SKM-1 treated with dmso at 0.1 percent for 144 hours (cell line): ENCODE measurements at regions not wholly inside any gene's neighbourhood (a gene's known extent, or its start where the extent isn't known, plus 50 kb on each side); places are given as distances from the start of the nearest gene placed in this dataset.
"Not testable (repeated sequence)": the region's sequence is repeated elsewhere in the genome, so short reads cannot be mapped to it uniquely, and the experiment has no call there.

Experiments
- DNase-seq: peaks from one replicate; lab custom pipeline; 2025; ENCODE audit not compliant: unreplicated experiment; lab: John Stamatoyannopoulos, UW

DNA sequence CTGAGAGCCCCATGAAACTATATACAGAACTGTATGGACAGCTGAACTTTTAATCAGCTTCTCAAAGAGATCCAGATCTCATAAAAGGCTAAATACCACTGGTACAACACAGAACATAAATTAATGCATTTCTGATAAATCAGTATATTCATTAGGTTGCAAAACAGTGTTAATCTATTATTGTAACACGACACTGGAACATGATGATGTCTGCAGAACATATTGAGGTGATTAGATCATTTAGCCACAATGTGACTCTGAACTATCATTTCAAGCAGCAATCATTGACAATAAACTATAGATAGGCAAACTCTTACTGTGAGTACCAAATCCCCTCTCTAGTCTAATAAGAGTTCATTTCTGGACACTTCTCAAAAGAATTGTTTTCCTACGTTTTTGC lies 50.3 kb downstream of the GASK1B start:
- no peak for DNase-seq

DNA sequence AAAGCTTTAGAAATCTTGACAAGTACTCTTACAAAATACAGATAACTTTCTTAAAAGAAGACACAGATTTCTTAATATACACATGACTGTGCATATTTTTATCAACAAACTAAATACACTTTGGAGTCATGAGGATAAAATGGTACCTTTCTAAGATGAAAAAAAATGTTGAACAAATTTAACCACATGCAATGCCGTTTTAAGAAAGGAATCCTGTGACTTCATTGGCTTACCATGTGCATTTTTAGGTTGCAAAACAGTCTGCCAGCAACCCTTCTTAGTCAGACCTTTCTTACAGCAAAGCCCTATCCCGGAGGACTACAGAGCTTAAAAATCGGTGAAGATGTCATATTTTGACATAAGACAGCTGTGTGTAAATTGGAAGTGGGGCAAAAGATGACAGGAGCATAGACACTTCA lies 51.7 kb downstream of the GASK1B start:
- DNase-seq, result no peak

DNA sequence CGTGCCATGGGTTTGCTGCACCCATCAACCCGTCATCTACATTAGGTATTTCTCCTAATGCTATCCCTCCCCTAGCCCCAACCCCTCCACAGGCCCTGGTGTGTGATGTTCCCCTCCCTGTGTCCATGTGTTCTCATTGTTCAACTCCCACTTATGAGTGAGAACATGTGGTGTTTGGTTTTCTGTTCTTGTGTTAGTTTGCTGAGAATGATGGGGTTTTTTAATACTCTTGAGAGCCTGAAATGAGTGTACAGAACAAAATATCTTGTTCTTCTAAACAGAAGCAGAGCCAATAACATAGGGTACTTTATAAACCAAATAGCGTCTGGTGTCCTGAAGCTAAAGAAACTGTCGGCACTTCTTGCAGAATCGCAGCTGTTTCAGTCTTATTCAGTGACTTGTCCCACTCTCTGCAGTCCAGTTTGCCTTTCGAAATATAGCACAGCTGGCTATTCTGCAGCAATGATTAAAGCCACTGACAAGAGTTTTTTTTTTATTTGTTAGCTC lies 52.1 kb downstream of the GASK1B start:
- not testable (repeated sequence) for DNase-seq

DNA sequence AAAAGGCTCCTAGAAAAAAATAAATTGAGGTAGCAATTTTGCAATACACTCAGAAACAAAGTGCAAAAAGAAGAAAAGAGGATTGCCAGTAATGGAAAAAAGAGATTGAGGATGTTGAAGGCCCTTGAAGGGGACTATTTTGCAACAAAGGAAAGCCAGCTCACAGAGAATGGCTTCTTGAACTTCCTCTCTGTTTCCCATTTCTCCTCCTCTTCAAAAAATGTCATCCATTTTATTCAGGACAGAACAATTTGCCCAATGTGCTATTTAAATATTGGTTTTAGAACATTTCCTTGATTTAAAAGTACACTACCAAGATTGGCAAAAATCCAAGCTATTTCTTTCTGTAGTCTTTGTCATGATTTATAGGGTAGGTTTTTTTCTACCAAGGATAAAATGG lies 60.2 kb downstream of the GASK1B start:
- DNase-seq, result peak; percentile 66

DNA sequence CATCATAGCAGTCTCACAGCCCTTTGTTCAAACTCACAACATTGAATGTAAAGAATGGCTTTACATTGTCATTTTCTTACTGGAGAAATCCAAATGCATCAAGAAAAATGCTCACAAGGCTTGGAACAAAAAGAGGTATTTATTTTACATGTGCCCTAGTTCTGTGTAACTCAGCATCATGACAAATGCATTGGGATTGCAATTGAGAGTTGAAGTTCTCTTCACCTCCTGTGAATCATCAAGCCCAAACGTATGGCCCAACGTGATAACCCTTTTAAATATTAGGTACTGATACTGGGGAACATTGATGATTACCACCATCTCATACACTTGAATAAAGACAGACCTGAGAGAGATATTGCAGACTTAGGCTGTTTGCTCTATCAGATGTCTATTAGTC lies 61.6 kb downstream of the GASK1B start:
- no peak for DNase-seq

DNA sequence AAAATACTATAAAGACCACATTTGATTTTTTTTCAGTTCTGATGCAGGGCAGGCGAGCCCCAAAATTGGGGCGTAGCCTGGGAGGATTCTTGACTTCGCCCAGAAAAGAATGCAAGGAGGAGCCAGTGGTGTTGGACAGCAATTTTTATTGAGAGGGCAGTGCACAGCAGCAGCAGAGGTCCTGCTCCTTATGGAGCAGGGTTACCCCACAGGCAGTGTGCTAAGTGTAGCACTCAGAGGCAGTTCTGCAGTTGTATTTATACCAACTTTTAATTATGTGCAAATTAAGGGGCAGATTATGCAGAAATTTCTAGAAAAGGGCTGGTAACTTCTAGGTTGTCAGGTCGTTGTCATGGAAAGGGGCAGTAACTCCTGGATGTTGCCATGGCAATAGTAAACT lies 69.9 kb downstream of the GASK1B start:
- DNase-seq, result no peak

DNA sequence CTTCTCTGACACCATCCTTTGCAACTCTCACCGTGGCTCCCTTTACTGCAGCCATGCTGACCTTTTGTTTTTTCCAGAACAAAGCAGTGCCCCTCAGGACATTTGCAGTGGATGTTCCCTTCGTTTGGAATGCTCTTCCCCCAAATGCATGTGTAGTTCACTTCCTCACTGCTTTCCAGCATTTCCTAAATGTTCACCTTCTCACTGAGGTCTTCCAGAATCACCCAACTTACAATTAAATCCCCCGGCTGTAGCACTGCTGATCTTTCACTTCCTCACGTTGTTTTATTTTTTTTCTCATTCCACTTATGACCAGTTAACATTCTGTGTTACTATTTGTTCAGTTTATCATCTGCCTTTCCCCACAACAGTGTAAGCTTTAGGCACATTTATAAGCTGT lies 73.1 kb downstream of the GASK1B start:
- DNase-seq, result no peak

DNA sequence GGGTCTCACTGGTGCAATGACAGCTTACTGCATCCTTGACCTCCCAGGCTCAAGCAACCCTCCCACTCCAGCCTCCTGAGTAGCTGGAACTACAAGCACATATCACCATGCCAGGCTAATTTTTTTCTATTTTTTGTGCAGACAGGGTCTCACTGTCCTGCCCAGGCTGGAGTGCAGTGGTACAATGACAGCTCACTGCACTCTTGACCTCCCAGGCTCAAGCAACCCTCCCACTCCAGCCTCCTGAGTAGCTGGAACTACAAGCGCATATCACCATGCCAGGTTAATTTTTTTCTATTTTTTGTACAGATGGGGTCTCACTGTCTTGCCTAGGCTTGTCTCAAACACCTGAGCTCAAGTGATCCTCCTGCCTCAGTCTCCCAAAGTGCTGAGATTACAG lies 74.0 kb downstream of the GASK1B start:
- no peak for DNase-seq

DNA sequence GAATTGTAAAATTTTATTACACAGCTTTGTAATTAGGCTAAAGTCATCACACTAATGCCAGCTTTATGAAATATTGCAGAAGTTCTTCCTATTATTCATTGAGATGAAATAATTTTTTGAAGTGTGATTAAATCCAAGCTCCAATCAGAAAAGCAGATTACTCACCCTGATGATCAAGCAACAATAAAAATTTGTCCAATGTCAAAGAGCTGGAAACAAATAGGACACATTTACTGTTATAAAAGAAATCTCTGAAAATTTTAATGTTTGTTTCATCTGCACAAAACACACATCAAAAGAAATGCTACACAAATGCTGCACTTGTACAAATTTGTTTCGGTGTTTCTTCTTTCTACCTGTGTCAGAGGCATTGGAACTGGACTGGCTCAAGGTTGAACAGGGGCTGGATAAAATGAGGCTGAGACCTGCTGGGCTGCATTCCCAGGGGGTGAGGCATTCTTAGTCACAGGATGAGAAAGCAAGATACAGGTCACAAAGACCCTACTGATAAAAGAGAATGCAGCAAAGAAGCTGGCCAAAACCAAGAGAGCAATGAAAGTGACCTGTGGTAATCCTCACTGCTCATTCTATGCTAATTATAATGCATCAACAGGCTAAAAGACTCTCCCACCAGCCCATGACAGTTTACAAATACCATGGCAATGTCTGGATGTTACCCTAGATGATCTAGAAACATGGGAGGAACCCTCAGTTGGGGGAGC lies 78.3 kb downstream of the GASK1B start:
- no peak for DNase-seq

DNA sequence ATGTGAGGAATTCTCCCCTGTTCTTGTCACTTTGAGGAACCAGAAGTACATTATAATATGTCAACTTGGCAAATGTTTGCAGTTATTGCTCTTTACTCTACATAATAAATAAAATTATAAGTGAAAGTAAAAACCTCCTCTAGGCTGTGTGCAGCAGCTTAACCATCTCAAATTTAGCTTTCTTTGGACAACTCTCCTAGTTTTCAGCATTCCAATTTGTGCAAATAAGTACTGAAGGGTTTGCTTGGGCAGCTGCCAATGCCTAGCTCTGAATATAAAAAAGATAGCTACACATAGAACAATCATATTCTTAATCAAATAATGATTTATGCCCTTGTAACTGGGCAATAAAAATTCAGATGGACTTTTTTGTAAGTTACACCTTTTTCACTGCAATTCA lies 82.5 kb downstream of the GASK1B start:
- DNase-seq, result no peak

DNA sequence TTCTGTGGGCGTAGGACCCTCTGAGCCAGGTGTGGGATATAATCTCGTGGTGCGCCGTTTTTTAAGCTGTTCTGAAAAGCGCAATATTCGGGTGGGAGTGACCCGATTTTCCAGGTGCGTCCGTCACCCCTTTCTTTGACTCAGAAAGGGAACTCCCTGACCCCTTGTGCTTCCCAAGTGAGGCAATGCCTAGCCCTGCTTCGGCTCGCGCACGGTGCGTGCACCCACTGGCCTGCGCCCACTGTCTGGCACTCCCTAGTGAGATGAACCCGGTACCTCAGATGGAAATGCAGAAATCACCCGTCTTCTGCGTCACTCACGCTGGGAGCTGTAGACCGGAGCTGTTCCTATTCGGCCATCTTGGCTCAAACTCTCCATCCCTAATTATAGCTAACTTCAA lies 82.9 kb downstream of the GASK1B start:
- DNase-seq, result not testable (repeated sequence)

DNA sequence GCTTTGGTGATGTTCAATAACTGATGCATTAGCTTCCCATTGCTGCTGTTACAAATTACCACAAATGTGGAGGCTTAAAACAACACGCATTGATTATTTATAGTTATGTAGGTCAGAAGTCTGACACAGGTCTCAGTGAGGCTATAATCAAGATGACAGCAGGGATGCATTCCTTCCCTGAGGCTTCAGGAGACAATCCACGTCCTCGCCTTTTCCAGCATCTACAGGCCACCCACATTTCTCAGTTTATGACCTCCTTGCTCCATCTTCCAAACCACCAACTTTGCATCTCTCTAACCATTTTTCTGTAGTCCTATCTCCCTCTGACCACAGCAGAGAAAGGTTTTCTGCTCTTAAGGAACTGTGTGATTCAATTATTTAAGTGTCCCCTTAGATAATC lies 92.5 kb downstream of the GASK1B start:
- DNase-seq, result no peak

DNA sequence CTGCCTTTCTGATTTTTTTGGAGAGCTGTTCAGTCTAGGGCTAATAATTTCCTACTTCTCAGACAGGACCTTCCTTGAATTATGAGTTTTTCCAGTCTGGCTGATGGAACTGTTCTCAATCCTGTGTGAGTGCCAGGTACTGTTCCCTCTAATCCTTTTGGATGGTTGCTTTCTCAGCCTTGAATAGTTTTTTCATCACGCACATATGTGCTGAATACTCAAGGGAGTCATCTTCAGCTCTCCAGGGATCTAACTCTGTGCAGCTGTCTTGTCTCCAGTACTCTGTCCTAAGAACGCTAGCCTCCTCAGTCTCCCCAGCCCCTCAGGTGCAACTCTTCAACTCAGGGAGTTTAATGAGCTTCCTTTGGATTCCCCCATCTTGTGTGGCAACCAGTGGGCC lies 93.2 kb downstream of the GASK1B start:
- DNase-seq, result no peak

DNA sequence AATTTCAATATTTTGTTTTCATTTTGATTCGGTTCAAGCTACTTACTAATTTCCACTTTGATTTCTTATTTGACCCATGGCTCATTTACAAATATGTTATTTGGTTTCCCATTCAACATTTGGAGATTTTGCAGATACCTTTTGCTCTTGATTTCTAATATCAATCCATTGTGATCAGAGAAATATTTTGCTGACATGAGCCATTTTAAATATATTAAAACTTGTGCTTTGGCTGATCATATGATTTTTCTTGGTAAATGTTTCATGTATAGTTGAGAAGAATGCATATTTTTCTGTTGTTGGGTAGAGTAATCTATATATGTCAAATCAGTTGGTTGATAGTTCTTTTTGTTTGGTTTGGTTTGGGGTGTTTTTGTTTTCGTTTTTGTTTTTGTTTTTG lies 95.0 kb downstream of the GASK1B start:
- no peak for DNase-seq

DNA sequence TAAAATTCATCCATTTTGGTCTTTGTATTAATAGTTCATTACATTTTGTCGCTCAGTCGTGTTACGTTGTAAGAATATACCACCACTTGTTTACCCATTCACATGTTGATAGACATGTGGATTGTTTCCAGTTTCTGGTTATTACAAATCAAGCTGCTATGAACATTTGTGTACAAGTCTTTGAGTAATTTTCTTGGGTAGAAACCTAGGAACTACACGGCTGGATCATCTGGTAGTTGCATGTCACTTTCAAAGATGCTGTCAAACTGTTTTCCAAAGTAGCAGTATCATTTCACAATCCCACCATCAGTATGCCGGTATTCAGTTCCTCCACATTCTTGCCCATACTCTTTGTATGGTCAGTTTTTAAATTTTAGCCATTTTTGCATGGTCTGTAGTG lies 98.0 kb downstream of the GASK1B start:
- no peak for DNase-seq

DNA sequence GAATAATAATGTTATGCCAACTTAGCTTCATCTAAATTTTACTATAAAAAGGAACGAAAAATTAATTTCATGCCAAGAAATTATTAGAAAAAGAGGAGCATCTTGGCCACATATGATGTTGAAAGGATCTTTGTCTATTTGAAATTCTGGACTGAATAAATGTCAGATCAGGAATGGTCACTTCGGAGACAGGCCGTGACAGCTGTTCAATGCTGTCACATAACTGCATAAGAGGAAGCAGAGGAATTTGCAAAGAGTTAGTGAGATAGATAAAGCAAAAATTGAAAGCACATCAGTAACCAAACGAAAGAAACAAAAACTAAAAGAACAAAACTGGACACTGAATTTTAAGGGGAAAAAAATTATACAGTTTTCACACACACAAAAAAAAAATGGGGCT lies 100.9 kb downstream of the GASK1B start:
- DNase-seq, result no peak

DNA sequence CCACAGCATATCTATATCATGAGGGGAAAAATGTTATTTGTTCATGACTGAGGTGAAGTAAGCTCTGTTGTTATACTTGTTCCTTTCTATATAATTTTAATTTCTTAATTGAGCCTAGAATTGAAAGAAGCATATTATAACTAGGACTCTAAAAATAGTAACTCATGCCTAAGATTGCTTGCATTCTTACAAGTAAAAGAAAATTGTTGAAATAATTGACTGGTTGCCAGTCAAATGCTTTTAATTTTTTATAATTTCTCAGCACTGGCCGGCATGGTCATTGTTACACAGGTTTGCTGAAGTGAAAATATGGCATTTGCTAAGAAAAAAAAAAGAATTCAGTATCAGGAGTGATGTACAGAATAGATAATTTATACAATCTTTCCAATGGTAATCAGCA lies 104.8 kb downstream of the GASK1B start:
- no peak for DNase-seq

DNA sequence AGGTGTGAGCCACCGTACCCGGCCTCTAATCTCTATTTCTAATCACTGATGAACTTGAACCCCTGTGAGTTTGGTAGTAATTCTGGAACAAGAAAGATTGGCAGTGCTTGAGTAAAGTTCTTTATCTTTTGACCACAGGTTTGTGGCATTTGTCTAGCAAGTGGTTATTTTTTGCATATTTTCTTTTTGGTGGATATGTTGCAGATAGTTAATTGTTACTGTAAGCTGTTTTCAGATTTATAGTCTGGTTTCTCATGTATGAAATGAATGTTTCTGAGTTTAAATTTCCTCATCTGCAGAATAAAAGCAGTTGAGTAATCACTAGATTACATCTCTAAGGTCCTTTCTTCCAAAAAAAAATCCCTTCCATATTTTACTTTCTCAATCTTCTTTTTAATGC lies 105.2 kb downstream of the GASK1B start:
- DNase-seq, result no peak

DNA sequence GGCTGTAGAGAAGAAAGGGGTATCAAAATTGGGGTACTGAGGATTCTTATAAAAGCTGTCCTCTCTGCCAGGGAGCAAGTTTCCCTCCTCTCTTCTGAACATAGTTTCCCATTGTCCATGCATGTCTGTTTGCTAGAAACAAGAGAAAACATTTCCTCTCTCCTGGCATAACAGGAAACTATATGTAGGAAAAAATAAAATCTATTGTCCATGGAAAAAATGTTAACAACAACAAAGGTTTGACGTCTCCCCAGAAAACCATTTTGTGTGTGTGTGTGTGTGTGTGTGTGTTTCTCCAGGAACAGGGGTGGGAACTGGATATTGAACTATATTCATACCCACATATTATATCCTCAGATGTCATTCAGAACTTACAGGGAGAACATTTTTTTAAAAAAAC lies 107.2 kb downstream of the GASK1B start:
- no peak for DNase-seq

DNA sequence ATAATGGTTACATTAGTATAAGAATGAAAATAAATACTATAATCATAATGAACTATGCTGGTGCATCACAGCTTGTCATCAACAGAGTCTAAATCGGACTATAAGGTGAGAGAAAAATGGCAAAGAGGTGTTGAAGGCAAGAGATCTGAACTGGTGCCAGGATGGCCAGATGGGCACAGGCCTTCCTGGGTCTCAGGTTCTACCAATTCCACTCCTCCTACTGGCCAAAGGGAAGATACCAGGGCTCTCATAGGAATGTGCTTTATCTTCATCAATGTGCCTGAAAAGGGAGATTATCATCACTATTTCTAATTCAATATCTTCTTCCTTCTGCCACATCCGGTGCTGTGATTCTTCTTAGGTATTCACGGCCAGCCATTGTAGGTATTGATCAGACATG lies 107.6 kb downstream of the GASK1B start:
- DNase-seq, result no peak

DNA sequence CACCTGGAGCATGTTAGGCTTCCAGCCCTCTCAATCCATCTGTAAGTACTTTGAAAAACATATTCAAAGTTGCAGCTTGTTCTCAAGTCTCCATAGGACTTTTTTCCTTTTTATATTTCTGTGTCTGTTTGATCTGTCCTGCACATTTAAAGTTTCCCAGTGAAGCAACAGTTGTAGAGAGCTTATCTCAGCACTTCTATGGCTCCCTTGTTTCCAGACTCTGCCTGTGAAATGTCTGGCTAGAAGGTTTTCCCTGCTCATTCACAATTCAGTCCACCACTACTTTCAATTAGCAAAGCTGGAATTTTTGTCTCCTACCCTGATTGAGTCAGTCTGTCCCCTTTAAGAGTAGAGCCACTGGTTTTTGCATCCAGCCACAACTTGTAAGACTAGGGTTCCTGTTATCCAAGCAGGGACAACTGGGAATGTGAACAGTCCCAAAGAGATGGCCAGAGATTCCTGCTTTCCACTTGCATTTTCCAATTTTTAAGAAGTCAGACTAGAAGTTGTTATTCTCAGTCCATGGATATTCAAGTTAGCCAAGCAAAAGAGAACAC lies 116.1 kb downstream of the GASK1B start:
- no peak for DNase-seq

DNA sequence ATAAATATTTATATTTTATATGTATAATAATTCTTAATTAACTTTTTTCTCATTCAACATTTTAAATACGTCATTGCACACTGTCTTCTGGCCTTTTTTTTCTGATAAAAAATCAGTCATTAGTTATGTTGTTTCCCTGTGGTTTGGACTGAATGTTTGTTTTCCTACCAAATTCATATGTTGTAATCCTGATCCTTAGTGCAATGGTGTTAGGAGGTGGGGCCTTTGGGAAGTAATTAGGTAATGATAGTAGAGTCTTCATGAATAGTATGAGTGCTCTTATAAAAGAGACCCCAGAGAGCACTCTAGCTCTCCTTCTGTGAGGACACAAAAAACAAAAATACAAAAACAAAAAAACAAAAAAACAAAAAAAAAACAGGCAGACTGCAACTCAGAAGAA lies 117.2 kb downstream of the GASK1B start:
- no peak for DNase-seq

DNA sequence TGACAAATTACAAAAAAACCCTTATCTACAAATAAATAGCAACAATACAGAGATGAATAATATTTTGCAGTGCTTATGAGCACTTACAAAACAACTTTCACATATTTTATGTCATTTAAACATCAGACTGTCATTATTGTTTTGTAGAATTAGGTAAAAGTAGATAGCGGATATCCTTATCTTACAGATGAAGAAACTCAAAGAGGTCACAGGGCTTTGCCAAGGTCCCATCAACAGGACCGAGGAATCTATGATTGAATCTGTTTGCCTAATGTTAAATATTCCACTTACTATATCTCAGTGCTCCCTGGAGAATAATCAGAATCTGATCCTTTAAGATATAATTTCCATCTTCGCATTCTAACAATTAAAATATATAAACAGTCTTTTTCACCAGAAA lies 119.0 kb downstream of the GASK1B start:
- DNase-seq, result no peak
